ENCODE measurements at regions not wholly inside any gene's neighbourhood (a gene's known extent, or its start where the extent isn't known, plus 50 kb on each side); places are given as distances from the start of the nearest gene placed in this dataset.
"Not testable (repeated sequence)": the region's sequence is repeated elsewhere in the genome, so short reads cannot be mapped to it uniquely, and the experiment has no call there.

DNA sequence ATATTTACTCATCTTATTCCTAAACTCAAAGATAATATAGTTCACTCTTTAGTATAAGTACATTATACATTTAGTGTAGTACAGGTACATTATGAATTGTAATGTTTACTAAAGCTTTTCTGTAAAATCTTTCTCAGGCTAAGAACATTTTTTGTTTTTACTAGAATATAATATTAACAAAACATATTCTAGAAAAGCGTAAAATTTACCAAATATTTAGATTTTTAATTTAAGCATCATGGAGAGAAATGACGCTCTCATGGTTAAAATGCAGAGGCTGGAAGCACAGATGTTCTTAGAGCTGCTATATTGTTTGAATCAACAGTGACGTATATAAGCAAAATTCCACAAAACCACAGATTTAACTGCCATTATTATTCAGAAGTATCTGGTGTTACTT lies 54.7 kb upstream of the NBPF15 start:
- DNase-seq = not testable (repeated sequence)

GRCh38 chr1:144516906-144517305 lies 55.4 kb upstream of the NBPF15 start:
- not testable (repeated sequence) for DNase-seq

DNA sequence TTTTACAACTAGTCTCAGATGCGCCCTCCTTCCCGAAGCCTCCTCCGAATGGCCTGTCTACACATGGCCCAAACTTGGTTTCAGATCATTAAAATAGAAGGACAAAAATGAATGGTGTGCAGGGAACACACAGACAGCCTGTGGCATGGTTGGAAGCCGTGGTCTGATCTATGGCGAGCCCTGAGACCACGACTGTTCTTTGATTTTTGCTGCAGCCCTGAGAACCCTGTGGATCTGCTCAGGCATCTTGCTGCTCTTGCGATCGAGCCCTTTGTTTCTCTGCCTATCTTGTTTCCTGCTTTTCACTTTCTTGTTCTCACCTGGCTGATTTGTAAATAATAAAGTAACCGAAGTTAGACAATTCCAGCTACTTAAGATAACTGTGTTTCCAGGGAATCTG lies 57.0 kb upstream of the NBPF15 start:
- DNase-seq = not testable (repeated sequence)

- DNase-seq = not testable (repeated sequence)
Observed at GRCh38 chr1:144519528-144520189, 58.2 kb upstream of the NBPF15 start.

DNA sequence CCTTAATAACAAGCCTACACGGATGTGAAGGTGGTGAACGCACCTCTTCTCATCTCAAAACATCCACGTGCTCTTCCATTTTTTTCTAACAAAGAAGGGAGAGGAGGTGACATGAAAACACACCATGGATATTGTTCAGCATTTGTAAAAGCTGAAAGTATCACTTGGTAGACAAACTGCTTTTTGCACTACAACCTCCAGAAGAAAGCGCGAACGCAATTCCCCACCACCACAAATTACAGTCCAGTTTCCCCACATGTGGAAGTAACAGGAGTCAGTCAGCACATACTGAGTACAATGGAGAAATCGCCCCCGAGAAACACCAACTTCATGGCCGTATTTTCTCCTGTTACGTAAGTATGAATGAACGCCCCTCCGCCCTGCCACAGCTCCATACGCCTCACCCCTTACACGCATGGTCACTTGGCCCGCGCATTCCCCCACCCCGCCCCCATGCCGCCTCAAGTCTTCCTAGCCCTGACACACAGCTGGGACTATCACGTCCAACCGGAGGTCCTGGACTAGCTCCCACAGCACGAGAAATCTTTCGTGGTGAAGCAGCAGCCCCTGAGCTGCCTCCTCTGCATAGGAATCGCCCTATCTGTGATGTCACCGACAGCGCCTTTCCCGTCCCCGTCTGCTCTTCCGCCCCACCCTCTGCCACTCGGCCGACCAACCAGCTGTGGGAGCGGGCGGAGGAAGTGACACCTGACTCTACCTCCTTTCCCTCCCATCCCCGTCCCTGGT lies 62.4 kb upstream of the NBPF15 start:
- peak; percentile 47 for DNase-seq

DNA sequence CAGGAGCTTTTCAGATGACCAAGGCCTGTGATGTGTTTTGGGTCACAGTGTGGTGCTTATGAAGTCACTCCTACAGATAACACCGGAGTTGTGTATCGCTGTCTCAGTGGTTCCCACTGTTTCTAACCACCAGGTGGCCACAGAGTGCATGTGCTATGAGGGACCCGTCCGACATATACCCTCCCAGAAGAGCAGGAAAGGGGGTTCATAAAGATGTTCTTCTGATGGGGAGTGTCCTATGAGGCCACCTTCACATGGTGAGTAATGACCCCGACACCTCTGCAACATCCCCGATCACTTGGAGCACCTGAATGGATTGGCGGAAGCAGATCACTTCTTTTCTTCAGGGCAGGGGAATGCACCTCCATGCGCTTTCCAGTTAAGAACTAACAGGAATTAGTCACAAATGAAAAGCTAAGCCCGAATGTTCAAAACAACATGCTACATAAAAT lies 60.5 kb upstream of the PPIAL4F start:
- not testable (repeated sequence) for DNase-seq

DNA sequence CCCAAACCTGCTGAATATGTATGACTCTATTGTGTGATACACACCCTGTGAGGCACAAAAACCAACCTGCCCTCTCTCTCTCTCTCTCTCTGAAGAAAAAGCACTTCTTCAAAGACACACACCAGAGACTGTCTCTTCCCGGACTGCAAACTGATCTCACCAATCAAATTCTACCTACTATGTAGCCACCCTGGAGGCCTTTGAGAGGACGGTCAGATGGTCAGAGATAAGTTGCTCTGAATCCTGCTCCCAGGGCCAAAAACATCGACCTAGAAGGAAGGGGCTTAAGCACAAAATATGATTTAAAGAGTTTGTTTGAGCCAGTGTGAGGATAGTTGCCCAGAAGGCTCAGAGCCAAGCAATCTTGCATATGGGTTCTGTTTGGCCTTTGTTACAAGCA lies 59.2 kb upstream of the PPIAL4F start:
- DNase-seq = not testable (repeated sequence)

- DNase-seq = not testable (repeated sequence)
Observed at GRCh38 chr1:144534286-144534685, 58.4 kb upstream of the PPIAL4F start.

- not testable (repeated sequence) for DNase-seq
Observed at GRCh38 chr1:144536677-144537076, 56.0 kb upstream of the PPIAL4F start.

GRCh38 chr1:144537234-144537633 lies 55.5 kb upstream of the PPIAL4F start:
- DNase-seq = not testable (repeated sequence)

DNA sequence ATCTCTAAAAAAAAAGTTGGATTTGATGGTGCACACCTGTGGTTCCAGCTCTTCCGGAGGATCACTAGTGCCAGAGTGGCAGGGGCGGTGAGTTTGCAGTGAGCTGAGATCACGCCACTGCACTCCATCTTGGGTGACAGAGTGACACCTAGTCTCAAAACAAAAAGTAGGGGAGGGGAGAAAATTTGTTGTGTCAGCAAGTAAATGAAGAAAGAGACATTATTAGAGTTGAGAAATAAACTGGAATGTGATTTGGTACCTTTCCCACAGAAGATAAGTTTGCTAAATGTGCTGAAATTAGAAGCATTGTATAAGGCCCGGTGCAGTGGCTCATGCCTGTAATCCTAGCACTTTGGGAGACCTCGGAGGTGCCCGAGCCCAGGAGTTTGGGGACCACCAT lies 54.0 kb upstream of the PPIAL4F start:
- not testable (repeated sequence) for DNase-seq

- DNase-seq = not testable (repeated sequence)
Observed at GRCh38 chr1:144539191-144539960, 53.3 kb upstream of the PPIAL4F start.

All from activated CD4-positive, alpha-beta T cell treated with anti-CD3 and anti-CD28 coated beads for 1 hour (primary cell).